Activated naive CD8-positive, alpha-beta T cell treated with anti-CD3 and anti-CD28 coated beads for 36 hours (primary cell): ENCODE measurements at regions not wholly inside any gene's neighbourhood (a gene's known extent, or its start where the extent isn't known, plus 50 kb on each side); places are given as distances from the start of the nearest gene placed in this dataset.

ENCODE experiments used
- DNase-seq: peaks from one replicate; pipeline ENCODE4 v3.0.0; 2021
- H3K27ac Mint-ChIP-seq: one replicate; pipeline ENCODE4 v1.8.0; 2022; ENCODE audit warnings: mild to moderate bottlenecking, moderate library complexity, mixed read lengths
- H3K27me3 Mint-ChIP-seq: one replicate; pipeline ENCODE4 v1.8.0; 2022; ENCODE audit warnings: mild to moderate bottlenecking, mixed read lengths
- H3K36me3 Mint-ChIP-seq: one replicate; pipeline ENCODE4 v1.8.0; 2021; ENCODE audit warnings: mild to moderate bottlenecking, mixed read lengths
- H3K4me1 Mint-ChIP-seq: one replicate; pipeline ENCODE4 v1.8.0; 2021; ENCODE audit warnings: mixed read lengths
- H3K4me3 Mint-ChIP-seq: one replicate; pipeline ENCODE4 v1.8.0; 2022; ENCODE audit warnings: mild to moderate bottlenecking, moderate library complexity, mixed read lengths
- H3K9me3 Mint-ChIP-seq: one replicate; pipeline ENCODE4 v1.8.0; 2022; ENCODE audit warnings: mixed read lengths

GRCh38 chr6:10272591-10272990, 142.3 kb downstream of the TFAP2A start:
- H3K4me1 Mint-ChIP-seq = no peaks in the 10 kb centered on the region
- H3K36me3 Mint-ChIP-seq = no peaks in the 10 kb centered on the region
- H3K9me3 Mint-ChIP-seq = peaks cover 7% of the 10 kb centered on the region
- peaks cover 16% of the 10 kb centered on the region for H3K27me3 Mint-ChIP-seq
- DNase-seq = no peak
- H3K27ac Mint-ChIP-seq = no peak overlapping the region
- no peak overlapping the region for H3K4me3 Mint-ChIP-seq

- peaks cover 20% of the 10 kb centered on the region for H3K27me3 Mint-ChIP-seq
- H3K36me3 Mint-ChIP-seq = no peaks in the 10 kb centered on the region
- H3K9me3 Mint-ChIP-seq = peaks cover 3% of the 10 kb centered on the region
- DNase-seq = no peak
- no peak overlapping the region for H3K27ac Mint-ChIP-seq
- H3K4me1 Mint-ChIP-seq = no peaks in the 10 kb centered on the region
- H3K4me3 Mint-ChIP-seq = no peak overlapping the region
Observed at GRCh38 chr6:10271982-10272381, 142.9 kb downstream of the TFAP2A start.

GRCh38 chr6:10269814-10270472, 144.9 kb downstream of the TFAP2A start:
- Mint-ChIP-seq H3K9me3 (no peaks in the 10 kb centered on the region), H3K27me3 (peaks cover 27% of the 10 kb centered on the region), H3K36me3 (no peaks in the 10 kb centered on the region), H3K4me3 (no peak overlapping the region), H3K4me1 (no peaks in the 10 kb centered on the region), H3K27ac (no peak overlapping the region)
- DNase-seq = no peak

- DNase-seq = no peak
- no peak overlapping the region for H3K27ac Mint-ChIP-seq
- no peaks in the 10 kb centered on the region for H3K36me3 Mint-ChIP-seq
- H3K27me3 Mint-ChIP-seq = peaks cover 27% of the 10 kb centered on the region
- H3K4me3 Mint-ChIP-seq = no peak overlapping the region
- no peaks in the 10 kb centered on the region for H3K4me1 Mint-ChIP-seq
- H3K9me3 Mint-ChIP-seq = no peaks in the 10 kb centered on the region
Observed at GRCh38 chr6:10268611-10269310, 146.1 kb downstream of the TFAP2A start.

- no peaks in the 10 kb centered on the region for H3K36me3 Mint-ChIP-seq
- DNase-seq = no peak
- no peak overlapping the region for H3K4me3 Mint-ChIP-seq
- H3K27ac Mint-ChIP-seq = no peak overlapping the region
- H3K27me3 Mint-ChIP-seq = peaks cover 27% of the 10 kb centered on the region
- no peaks in the 10 kb centered on the region for H3K9me3 Mint-ChIP-seq
- H3K4me1 Mint-ChIP-seq = no peaks in the 10 kb centered on the region
Observed at GRCh38 chr6:10268111-10268510, 146.8 kb downstream of the TFAP2A start.

GRCh38 chr6:10266462-10266861, 148.4 kb downstream of the TFAP2A start:
- DNase-seq = no peak
- no peak overlapping the region for H3K4me3 Mint-ChIP-seq
- no peak overlapping the region for H3K27ac Mint-ChIP-seq
- no peaks in the 10 kb centered on the region for H3K36me3 Mint-ChIP-seq
- H3K4me1 Mint-ChIP-seq = no peaks in the 10 kb centered on the region
- peaks cover 27% of the 10 kb centered on the region for H3K27me3 Mint-ChIP-seq
- H3K9me3 Mint-ChIP-seq = no peaks in the 10 kb centered on the region

- H3K36me3 Mint-ChIP-seq = no peaks in the 10 kb centered on the region
- no peak for DNase-seq
- H3K27ac Mint-ChIP-seq = no peak overlapping the region
- peaks cover 27% of the 10 kb centered on the region for H3K27me3 Mint-ChIP-seq
- H3K9me3 Mint-ChIP-seq = no peaks in the 10 kb centered on the region
- no peaks in the 10 kb centered on the region for H3K4me1 Mint-ChIP-seq
- no peak overlapping the region for H3K4me3 Mint-ChIP-seq
Observed at GRCh38 chr6:10266061-10266460, 148.8 kb downstream of the TFAP2A start.

GRCh38 chr6:10262505-10262904, 152.4 kb downstream of the TFAP2A start:
- no peaks in the 10 kb centered on the region for H3K4me1 Mint-ChIP-seq
- H3K27ac Mint-ChIP-seq = no peak overlapping the region
- H3K36me3 Mint-ChIP-seq = no peaks in the 10 kb centered on the region
- no peak overlapping the region for H3K4me3 Mint-ChIP-seq
- H3K27me3 Mint-ChIP-seq = peaks cover 10% of the 10 kb centered on the region
- no peak for DNase-seq
- H3K9me3 Mint-ChIP-seq = no peaks in the 10 kb centered on the region

- Mint-ChIP-seq H3K27me3 (no peaks in the 10 kb centered on the region), H3K27ac (no peak overlapping the region), H3K4me3 (no peak overlapping the region), H3K36me3 (no peaks in the 10 kb centered on the region), H3K9me3 (no peaks in the 10 kb centered on the region), H3K4me1 (no peaks in the 10 kb centered on the region)
- no peak for DNase-seq
Observed at GRCh38 chr6:10259671-10260070, 155.2 kb downstream of the TFAP2A start.

GRCh38 chr6:10258341-10258740, 156.5 kb downstream of the TFAP2A start:
- no peaks in the 10 kb centered on the region for H3K27me3 Mint-ChIP-seq
- no peak overlapping the region for H3K4me3 Mint-ChIP-seq
- H3K27ac Mint-ChIP-seq = no peak overlapping the region
- no peaks in the 10 kb centered on the region for H3K9me3 Mint-ChIP-seq
- no peaks in the 10 kb centered on the region for H3K4me1 Mint-ChIP-seq
- DNase-seq = no peak
- H3K36me3 Mint-ChIP-seq = no peaks in the 10 kb centered on the region

GRCh38 chr6:10256113-10256690, 158.7 kb downstream of the TFAP2A start:
- DNase-seq = no peak
- H3K27me3 Mint-ChIP-seq = peaks cover 4% of the 10 kb centered on the region
- H3K36me3 Mint-ChIP-seq = no peaks in the 10 kb centered on the region
- no peaks in the 10 kb centered on the region for H3K4me1 Mint-ChIP-seq
- no peak overlapping the region for H3K27ac Mint-ChIP-seq
- no peaks in the 10 kb centered on the region for H3K9me3 Mint-ChIP-seq
- H3K4me3 Mint-ChIP-seq = no peak overlapping the region

GRCh38 chr6:10250655-10251220, 164.1 kb downstream of the TFAP2A start:
- no peaks in the 10 kb centered on the region for H3K36me3 Mint-ChIP-seq
- DNase-seq = no peak

GRCh38 chr6:10248378-10248843, 166.5 kb downstream of the TFAP2A start:
- no peak for DNase-seq
- no peak overlapping the region for H3K4me3 Mint-ChIP-seq
- H3K27me3 Mint-ChIP-seq = peaks cover 10% of the 10 kb centered on the region
- H3K9me3 Mint-ChIP-seq = no peaks in the 10 kb centered on the region
- no peak overlapping the region for H3K27ac Mint-ChIP-seq
- H3K36me3 Mint-ChIP-seq = no peaks in the 10 kb centered on the region
- no peaks in the 10 kb centered on the region for H3K4me1 Mint-ChIP-seq

More at GRCh38 chr6:10250655-10251220, 164.1 kb downstream of the TFAP2A start:
- Mint-ChIP-seq H3K27ac (no peak overlapping the region), H3K9me3 (no peaks in the 10 kb centered on the region), H3K4me3 (no peak overlapping the region), H3K4me1 (no peaks in the 10 kb centered on the region), H3K27me3 (peaks cover 10% of the 10 kb centered on the region)

- Mint-ChIP-seq H3K36me3 (no peaks in the 10 kb centered on the region), H3K27ac (no peak overlapping the region)
- no peak for DNase-seq
Observed at GRCh38 chr6:10237298-10238038, 177.4 kb downstream of the TFAP2A start.

GRCh38 chr6:10235344-10235743, 179.5 kb downstream of the TFAP2A start:
- Mint-ChIP-seq H3K27ac (no peak overlapping the region), H3K36me3 (no peaks in the 10 kb centered on the region), H3K9me3 (no peaks in the 10 kb centered on the region), H3K4me3 (no peak overlapping the region), H3K4me1 (no peaks in the 10 kb centered on the region), H3K27me3 (no peaks in the 10 kb centered on the region)
- DNase-seq = no peak

More at GRCh38 chr6:10237298-10238038, 177.4 kb downstream of the TFAP2A start:
- Mint-ChIP-seq H3K4me1 (no peaks in the 10 kb centered on the region), H3K9me3 (no peaks in the 10 kb centered on the region), H3K4me3 (no peak overlapping the region), H3K27me3 (no peaks in the 10 kb centered on the region)
